C4-2B (cell line): ENCODE measurements at regions not wholly inside any gene's neighbourhood (a gene's known extent, or its start where the extent isn't known, plus 50 kb on each side); places are given as distances from the start of the nearest gene placed in this dataset.

Source experiments
- ZFX ChIP-seq: fragments of 450-650 bp; IDR thresholded peaks from 2 replicates; pipeline ENCODE4 v1.6.1; 2017
- TF ChIP-seq, protein P1 (sequence below): fragments of 450-650 bp; conservative IDR thresholded peaks from 2 replicates; pipeline ENCODE4 v1.5.1; 2017; ENCODE audit warnings: mild to moderate bottlenecking

DNA sequence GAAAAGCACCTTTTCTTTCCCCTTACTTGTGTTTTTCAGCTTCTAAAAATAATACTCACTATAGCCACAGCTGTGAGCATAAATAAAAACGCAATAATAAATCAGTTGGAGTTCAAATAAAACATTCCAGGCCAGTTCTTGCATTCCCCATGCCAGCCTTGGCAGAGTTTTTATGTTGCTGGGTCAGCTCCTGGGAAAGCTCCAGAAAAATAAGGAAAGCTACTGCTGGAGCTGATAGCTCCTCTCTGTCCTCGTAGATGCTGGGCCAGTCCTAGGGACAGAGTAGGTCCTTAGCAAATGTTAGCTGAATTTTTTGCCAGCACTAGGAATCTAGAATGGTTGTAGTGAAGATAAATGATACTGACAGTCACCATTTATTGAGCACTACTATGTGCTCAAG lies 389.0 kb upstream of the SYNCRIP start:
- TF ChIP-seq, protein P1, sequence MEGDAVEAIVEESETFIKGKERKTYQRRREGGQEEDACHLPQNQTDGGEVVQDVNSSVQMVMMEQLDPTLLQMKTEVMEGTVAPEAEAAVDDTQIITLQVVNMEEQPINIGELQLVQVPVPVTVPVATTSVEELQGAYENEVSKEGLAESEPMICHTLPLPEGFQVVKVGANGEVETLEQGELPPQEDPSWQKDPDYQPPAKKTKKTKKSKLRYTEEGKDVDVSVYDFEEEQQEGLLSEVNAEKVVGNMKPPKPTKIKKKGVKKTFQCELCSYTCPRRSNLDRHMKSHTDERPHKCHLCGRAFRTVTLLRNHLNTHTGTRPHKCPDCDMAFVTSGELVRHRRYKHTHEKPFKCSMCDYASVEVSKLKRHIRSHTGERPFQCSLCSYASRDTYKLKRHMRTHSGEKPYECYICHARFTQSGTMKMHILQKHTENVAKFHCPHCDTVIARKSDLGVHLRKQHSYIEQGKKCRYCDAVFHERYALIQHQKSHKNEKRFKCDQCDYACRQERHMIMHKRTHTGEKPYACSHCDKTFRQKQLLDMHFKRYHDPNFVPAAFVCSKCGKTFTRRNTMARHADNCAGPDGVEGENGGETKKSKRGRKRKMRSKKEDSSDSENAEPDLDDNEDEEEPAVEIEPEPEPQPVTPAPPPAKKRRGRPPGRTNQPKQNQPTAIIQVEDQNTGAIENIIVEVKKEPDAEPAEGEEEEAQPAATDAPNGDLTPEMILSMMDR: no peak
- TF ChIP-seq ZFX: no peak
